DMS153 (cell line): ENCODE measurements at regions not wholly inside any gene's neighbourhood (a gene's known extent, or its start where the extent isn't known, plus 50 kb on each side); places are given as distances from the start of the nearest gene placed in this dataset.
A peak's percentile ranks its signal among the peaks of the same experiment; 100 is the strongest.
"Not testable (repeated sequence)": the region's sequence is repeated elsewhere in the genome, so short reads cannot be mapped to it uniquely, and the experiment has no call there.

Experiments used
- DNase-seq: peaks from one replicate; lab custom pipeline; 2025; lab: John Stamatoyannopoulos, UW

- no peak for DNase-seq
These were observed 358.3 kb upstream of the CFAP20DC start for GRCh38 chr3:59408047-59408624.

DNA sequence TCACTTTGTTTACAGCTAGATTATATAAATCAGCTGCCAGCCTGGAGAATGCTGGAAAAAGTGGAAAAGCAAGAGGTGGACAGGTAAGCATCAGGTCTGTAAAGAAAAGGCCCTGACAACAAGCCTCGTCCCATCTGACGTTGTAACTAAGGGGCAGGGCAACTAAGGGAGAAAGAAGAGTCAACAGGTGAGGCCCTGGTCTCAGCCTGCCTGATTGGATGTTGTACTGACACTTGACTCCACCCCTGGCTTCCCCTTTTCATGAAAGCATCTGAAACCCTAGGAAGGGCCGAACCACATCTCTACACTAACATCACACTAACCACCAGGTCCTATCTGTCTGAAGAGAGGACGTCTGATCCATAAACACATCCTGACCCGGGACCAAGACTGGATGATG is 357.6 kb upstream of the CFAP20DC start:
- DNase-seq, result no peak

GRCh38 chr3:59406943-59407342 is 357.1 kb upstream of the CFAP20DC start:
- DNase-seq, result no peak

- DNase-seq, result no peak
These were observed 355.0 kb upstream of the CFAP20DC start for GRCh38 chr3:59404851-59405250.

DNA sequence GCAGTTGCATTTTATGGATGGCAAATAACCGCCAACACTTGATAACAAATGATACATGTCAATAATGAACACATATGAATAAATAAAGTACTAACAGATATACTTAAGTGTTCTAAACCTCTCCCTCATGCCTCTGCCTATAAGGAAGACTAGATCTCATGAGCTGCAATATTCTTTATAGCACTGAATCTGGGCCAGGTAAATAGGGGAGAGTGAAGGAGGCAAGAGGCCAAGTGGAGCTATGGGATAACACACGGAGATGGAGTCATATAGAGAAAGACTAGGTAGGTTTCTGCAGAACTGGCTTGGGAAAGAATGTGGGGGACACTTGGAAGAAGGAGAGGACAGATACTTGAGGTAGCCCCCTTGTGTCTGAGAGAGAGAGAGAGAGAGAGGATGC is 354.2 kb upstream of the CFAP20DC start:
- DNase-seq, result no peak

DNA sequence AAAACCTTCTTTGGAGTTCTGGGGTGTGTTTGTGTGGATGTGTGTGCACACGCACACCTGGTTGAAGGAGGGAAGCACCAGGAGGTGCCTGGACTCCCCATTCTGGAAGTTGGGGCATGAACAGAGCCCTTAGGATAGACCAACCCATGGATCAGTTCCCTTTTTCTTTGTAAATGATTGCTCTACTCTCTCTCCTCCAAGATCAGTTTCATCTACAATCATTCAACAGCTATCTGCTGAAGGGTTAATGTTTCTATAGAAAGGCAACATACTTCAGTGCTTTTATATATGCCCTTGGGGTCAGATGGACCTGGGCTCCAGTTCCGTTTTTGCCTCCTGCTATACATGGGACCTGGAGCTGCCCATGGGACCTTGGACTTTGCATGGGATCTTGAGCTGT is 352.1 kb upstream of the CFAP20DC start:
- no peak for DNase-seq

DNA sequence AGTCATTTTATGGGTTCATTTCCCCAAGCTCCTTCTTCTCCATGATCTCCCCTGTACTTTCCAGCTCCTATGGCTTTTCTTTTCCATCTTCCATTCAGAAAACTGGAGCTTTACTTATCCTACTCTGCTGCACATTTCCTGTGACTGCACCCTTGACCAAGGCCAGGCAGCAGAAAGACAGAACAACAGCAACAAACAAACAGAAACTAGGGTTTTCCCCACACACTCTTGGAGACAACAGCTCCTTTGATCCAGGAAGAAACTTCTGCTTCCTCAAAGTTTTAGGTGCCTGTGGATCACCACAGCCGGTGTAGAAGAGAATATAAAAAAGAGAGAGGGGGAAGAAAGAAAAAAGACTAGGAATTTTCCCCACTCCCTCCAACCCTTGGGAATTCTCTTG is 342.3 kb upstream of the CFAP20DC start:
- no peak for DNase-seq

DNA sequence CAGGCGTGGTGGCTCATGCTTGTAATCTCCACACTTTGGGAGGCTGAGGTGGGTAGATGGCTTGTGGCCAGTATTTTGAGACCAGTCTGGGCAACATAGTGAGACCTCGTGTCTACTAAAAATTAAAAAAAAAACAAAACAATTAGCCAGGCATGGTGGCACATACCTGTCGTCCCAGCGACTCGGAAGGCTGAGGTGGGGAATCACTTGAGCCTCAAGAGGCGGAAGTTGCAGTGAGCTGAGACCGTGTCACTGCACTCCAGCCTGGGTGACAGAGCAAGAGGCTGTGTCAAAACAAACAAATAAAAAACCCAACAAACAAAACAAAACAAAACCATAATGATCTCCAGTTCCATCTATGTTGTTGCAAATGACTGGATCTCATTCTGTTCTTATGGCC is 341.3 kb upstream of the CFAP20DC start:
- DNase-seq, result no peak

GRCh38 chr3:59388555-59389270 is 338.9 kb upstream of the CFAP20DC start:
- no peak for DNase-seq

DNA sequence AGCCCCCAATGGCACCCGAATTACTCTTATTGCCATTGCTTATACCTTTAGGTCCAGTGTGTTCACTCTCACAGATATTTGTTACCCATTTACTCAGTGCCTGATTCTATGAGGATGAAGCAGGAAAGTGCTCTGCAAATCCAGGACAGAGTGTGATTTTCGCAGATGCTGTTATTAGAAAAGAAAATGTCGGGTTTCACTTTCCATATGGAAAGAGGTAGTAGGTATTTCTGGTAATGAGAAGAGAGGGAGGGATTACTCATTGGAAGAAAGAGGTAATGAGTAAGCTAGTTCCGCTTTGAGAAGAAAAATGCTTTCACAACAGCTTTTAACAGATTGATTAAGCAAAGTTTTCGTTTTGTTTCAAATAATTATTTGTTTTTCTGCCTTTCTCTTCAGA is 336.3 kb upstream of the CFAP20DC start:
- no peak for DNase-seq

GRCh38 chr3:59385547-59385946 is 335.7 kb upstream of the CFAP20DC start:
- DNase-seq, result no peak

- no peak for DNase-seq
These were observed 331.5 kb upstream of the CFAP20DC start for GRCh38 chr3:59381282-59381681.

- no peak for DNase-seq
These were observed 330.3 kb upstream of the CFAP20DC start for GRCh38 chr3:59380146-59380545.

DNA sequence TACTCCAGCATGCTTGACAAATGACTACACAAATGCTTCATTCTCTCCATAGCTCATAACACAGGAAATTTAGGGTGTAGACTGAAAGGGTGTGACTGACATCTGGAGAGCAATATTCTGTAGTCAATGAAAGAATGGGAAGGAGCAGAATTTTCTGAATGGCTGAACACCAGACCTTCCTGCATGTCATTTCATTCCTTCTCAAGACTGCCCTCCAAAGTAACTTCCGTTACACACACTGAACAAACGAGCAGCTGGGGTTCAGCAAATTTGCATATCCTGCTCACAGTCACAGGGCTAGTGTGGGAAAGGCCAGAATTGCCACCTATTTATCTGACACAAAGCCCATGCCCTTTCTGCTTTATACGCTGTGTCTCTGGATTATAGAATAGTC is 325.0 kb upstream of the CFAP20DC start:
- DNase-seq, result no peak

GRCh38 chr3:59374091-59374817 is 324.4 kb upstream of the CFAP20DC start:
- DNase-seq, result no peak

DNA sequence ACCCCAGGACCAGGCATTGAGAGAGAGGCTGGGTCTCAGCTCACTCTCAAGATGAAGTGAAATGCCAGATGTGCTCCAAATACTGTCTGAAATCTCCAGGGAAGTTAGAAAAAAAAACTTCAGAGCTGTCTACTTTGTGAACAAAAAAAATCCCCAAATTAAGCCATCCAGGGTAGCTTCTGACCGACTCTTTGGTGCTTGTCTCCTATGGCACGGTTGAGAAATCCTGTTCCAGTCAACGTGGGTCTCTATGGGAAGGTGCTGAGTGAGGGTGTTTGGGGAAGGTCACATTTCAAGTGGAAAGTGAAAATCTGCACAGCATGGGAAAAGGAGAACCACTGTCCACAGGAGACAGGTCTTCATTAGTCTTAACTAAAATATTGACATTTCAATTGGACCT is 322.5 kb upstream of the CFAP20DC start:
- no peak for DNase-seq

- DNase-seq, result no peak
These were observed 319.3 kb upstream of the CFAP20DC start for GRCh38 chr3:59368900-59369675.

GRCh38 chr3:59367150-59367549 is 317.3 kb upstream of the CFAP20DC start:
- no peak for DNase-seq

DNA sequence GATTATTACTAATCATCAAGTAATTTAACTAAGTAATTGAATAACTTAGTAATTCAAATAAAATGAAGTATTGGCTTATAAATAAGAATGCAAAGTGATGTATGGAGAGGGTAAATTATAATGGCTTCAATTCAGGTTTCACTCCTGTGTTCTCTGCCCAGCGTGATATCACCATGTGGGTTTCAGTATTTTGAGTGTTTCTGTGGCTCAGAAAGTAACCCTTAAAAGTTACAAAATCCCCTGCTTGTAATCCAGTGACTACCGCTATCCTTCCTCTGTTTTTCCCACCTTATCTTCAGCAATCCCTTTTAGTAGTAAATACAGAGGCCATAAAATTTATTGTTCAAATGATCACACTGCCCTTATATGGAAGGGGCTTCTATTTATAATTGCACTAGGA is 316.4 kb upstream of the CFAP20DC start:
- no peak for DNase-seq

- DNase-seq, result no peak
These were observed 314.7 kb upstream of the CFAP20DC start for GRCh38 chr3:59364496-59364895.

- not testable (repeated sequence) for DNase-seq
These were observed 310.5 kb upstream of the CFAP20DC start for GRCh38 chr3:59360312-59360711.

DNA sequence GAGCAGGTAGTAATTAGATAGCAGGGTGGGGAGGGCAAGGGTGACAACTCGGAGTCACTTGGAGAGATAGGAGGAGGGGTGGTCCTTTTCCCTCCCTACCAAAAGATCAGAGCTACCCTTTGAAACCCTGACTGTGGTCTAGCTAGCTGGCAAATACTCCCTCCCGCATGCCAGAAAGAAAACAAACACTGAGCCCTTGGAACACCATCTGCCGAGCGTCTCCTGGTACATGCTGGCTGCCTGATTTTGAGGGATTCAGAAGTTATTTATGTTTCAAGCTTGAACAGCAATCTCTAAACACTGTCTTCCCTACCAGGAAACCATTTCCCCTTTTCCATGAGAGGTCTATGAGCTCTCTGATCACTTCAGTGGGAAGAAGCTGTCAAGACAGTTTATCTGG is 291.6 kb upstream of the CFAP20DC start:
- peak; percentile 6 for DNase-seq

DNA sequence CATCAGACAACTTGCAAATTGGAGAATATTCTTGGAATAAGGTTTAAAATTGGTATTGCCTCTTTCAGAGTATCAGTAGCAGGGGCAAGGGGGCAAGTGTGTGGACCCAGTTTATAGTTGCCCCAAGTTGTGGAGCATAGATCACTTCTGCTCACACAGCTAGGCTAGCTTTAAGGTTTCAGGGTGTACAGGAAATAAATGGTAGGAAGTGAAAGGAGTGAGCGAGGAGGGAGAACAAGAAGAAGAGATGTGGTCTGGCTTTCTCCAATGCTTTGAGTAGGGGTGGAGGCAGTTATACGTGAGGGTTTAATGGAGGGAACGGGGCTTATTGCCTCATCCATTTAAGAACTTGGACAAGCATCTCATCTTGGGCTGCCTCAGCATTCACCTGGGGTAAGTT is 290.0 kb upstream of the CFAP20DC start:
- DNase-seq, result no peak
